Ectodermal cell (in vitro differentiated cells): ENCODE measurements at regions not wholly inside any gene's neighbourhood (a gene's known extent, or its start where the extent isn't known, plus 50 kb on each side); places are given as distances from the start of the nearest gene placed in this dataset.

Source experiments
- H3K27ac ChIP-seq: 2 replicates; pipeline ENCODE4 v1.7.0; 2013; ENCODE audit warnings: mild to moderate bottlenecking, low read depth, low read length; ENCODE audit not compliant: insufficient read depth, poor library complexity, severe bottlenecking
- H3K27me3 ChIP-seq: 2 replicates; pipeline ENCODE4 v1.7.0; 2013; ENCODE audit warnings: mild to moderate bottlenecking, low read length; ENCODE audit not compliant: insufficient read depth, control insufficient read depth, poor library complexity, severe bottlenecking
- H3K36me3 ChIP-seq: one replicate; pipeline ENCODE4 v1.7.0; 2013; ENCODE audit warnings: low read length; ENCODE audit not compliant: control insufficient read depth, insufficient read depth
- H3K4me1 ChIP-seq: one replicate; pipeline ENCODE4 v1.7.0; 2013; ENCODE audit warnings: low read length; ENCODE audit not compliant: control insufficient read depth, insufficient read depth
- H3K4me3 ChIP-seq: 2 replicates; pipeline ENCODE4 v1.7.0; 2013; ENCODE audit warnings: low read depth, low read length, control low read depth; ENCODE audit not compliant: insufficient read depth
- H3K9me3 ChIP-seq: 2 replicates; pipeline ENCODE4 v1.7.0; 2013; ENCODE audit warnings: mild to moderate bottlenecking, low read length, moderate library complexity; ENCODE audit not compliant: control insufficient read depth
- WGBS, 2 experiments: methylation state at CpG; one replicate each; pipeline ENCODE4 v1.1.7; 2013; ENCODE audit warnings: missing lambda C conversion rate in 2 of 2; 5-methylcytosine and 5-hydroxymethylcytosine counted together

GRCh38 chr10:14449293-14449815 lies 118.6 kb upstream of the FRMD4A start:
- Histone ChIP-seq H3K27me3 (no peaks in the 10 kb centered on the region), H3K27ac (no peak overlapping the region), H3K4me3 (no peak overlapping the region), H3K4me1 (no peaks in the 10 kb centered on the region), H3K9me3 (no peaks in the 10 kb centered on the region), H3K36me3 (no peaks in the 10 kb centered on the region)
- WGBS, 2 experiments = 91 to 96% methylated on average over 3 of the region's 3 CpGs

GRCh38 chr10:14448197-14448990 lies 117.7 kb upstream of the FRMD4A start:
- Histone ChIP-seq H3K27ac (no peak overlapping the region), H3K4me1 (no peaks in the 10 kb centered on the region), H3K36me3 (no peaks in the 10 kb centered on the region), H3K27me3 (no peaks in the 10 kb centered on the region), H3K9me3 (no peaks in the 10 kb centered on the region), H3K4me3 (no peak overlapping the region)
- 69 to 72% methylated on average over 12 of the region's 12 CpGs for WGBS, 2 experiments

GRCh38 chr10:14447094-14447839 lies 116.5 kb upstream of the FRMD4A start:
- Histone ChIP-seq H3K9me3 (no peaks in the 10 kb centered on the region), H3K4me1 (no peaks in the 10 kb centered on the region), H3K36me3 (no peaks in the 10 kb centered on the region), H3K4me3 (no peak overlapping the region), H3K27ac (no peak overlapping the region), H3K27me3 (no peaks in the 10 kb centered on the region)
- 95 to 96% methylated on average over 10 of the region's 10 CpGs for WGBS, 2 experiments

- 86 to 91% methylated on average over 8 of the region's 8 CpGs for WGBS, 2 experiments
- Histone ChIP-seq H3K4me1 (peaks cover 3% of the 10 kb centered on the region), H3K27me3 (no peaks in the 10 kb centered on the region), H3K36me3 (no peaks in the 10 kb centered on the region), H3K27ac (no peak overlapping the region), H3K4me3 (no peak overlapping the region), H3K9me3 (no peaks in the 10 kb centered on the region)
Observed at GRCh38 chr10:14439451-14440259, 108.9 kb upstream of the FRMD4A start.

DNA sequence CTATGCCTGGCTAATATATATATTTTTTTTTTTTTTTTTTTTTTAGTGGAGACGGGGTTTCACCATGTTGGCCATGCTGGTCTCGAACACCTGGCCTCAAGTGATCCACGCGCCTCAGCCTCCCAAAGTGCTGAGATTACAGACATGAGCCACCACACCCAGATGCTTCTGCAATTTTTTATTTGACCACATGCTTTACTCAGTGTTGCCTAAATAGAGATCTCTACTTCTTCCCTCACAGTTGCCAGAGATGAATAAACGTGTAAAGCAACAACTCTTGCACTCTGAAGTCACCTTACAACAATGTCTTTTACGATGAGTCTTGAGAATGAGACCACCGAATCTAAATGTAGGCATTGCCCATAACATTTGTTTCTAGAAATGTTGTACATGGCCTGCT lies 107.9 kb upstream of the FRMD4A start:
- H3K36me3 ChIP-seq = no peaks in the 10 kb centered on the region
- peaks cover 3% of the 10 kb centered on the region for H3K4me1 ChIP-seq
- no peak overlapping the region for H3K27ac ChIP-seq
- 96% methylated on average over 7 of the region's 7 CpGs for whole genome bisulfite sequencing, 2 experiments
- H3K9me3 ChIP-seq = no peaks in the 10 kb centered on the region
- H3K27me3 ChIP-seq = no peaks in the 10 kb centered on the region
- H3K4me3 ChIP-seq = no peak overlapping the region

DNA sequence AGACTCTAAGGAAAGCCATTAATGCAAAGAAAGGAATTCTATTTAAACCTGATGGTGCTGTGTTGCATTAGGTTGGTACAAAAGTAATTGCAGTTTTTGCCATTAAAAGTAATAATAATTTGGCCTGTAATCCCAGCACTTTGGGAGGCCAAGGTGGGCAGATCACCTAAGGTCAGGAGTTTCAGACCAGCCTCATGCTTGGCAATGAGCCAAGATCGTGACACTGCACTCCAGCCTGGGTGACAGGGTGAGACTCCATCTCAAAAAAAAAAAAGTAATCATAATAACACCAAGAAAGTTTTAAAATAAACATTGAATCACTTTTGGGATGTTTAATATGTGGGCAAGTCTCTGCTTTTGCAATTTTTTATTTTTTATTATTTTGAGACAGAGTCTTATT lies 107.3 kb upstream of the FRMD4A start:
- H3K27me3 ChIP-seq = no peaks in the 10 kb centered on the region
- WGBS, 2 experiments = 82 to 86% methylated on average over 1 of the region's 1 CpG
- H3K4me1 ChIP-seq = peaks cover 3% of the 10 kb centered on the region
- H3K27ac ChIP-seq = no peak overlapping the region
- H3K9me3 ChIP-seq = no peaks in the 10 kb centered on the region
- no peaks in the 10 kb centered on the region for H3K36me3 ChIP-seq
- H3K4me3 ChIP-seq = no peak overlapping the region

DNA sequence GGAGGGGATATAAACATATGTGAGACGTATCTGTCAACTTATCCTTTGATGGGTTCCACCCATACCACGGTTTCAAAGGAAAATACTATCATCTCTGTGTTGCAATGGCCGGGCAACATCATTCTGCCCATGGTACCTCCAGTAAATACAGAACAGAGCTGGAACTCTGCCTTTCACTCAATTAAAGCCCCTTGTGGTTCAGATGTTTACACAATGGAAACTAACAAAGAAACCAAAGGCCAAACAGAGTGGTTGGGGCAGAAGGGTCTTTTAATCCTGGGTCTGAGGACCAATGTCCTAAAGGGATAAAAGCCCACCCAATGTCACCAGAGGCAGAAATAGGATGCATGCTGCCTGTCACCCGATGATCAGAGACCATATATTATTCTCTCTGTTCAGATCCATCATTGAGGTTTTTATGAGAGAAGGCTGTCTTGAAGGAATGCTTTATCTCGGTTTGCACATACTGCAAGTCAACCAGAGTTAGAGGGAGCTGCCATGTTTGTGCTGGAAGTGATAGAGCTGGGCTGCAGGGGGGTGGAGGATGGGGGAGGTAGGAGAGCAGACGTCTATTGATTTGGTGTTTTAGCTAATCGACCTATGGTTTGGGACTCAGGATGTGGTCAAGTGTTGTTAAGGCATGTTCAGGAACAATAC lies 105.4 kb upstream of the FRMD4A start:
- WGBS, 2 experiments = 95% methylated on average over 7 of the region's 7 CpGs
- Histone ChIP-seq H3K4me1 (peaks cover 3% of the 10 kb centered on the region), H3K27me3 (no peaks in the 10 kb centered on the region), H3K4me3 (no peak overlapping the region), H3K9me3 (no peaks in the 10 kb centered on the region), H3K36me3 (no peaks in the 10 kb centered on the region), H3K27ac (no peak overlapping the region)

DNA sequence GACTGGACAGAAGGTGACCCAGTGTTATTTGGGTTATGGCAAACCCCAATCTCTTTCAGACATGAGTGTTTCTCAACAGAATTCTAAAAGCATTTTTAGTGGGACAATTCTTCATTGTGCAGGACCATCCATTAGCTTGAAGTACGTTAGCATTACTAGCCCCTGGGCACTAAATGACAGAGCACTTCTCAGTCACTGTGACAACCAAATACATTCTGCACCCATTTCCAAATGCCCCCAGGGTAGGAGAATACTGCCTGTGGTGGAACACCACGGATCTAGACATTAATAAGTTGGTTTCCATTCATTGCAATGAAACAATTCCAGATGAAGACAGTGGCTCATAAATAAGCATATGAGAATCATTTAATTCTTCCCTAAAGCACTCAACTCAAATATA lies 102.4 kb upstream of the FRMD4A start:
- Histone ChIP-seq H3K36me3 (no peaks in the 10 kb centered on the region), H3K4me3 (no peak overlapping the region), H3K27ac (no peak overlapping the region), H3K9me3 (no peaks in the 10 kb centered on the region), H3K27me3 (no peaks in the 10 kb centered on the region), H3K4me1 (peaks cover 20% of the 10 kb centered on the region)
- 87 to 90% methylated on average over 2 of the region's 2 CpGs for WGBS, 2 experiments

- Histone ChIP-seq H3K27ac (no peak overlapping the region), H3K4me1 (peaks cover 20% of the 10 kb centered on the region)
- 94 to 97% methylated on average over 4 of the region's 4 CpGs for WGBS, 2 experiments
Observed at GRCh38 chr10:14431868-14432267, 101.1 kb upstream of the FRMD4A start.

More at GRCh38 chr10:14431868-14432267, 101.1 kb upstream of the FRMD4A start:
- H3K27me3 ChIP-seq = no peaks in the 10 kb centered on the region
- no peak overlapping the region for H3K4me3 ChIP-seq
- H3K36me3 ChIP-seq = no peaks in the 10 kb centered on the region
- H3K9me3 ChIP-seq = no peaks in the 10 kb centered on the region
